IMR-90 (cell line): ENCODE measurements at regions not wholly inside any gene's neighbourhood (a gene's known extent, or its start where the extent isn't known, plus 50 kb on each side); places are given as distances from the start of the nearest gene placed in this dataset.

ENCODE experiments used
- ATAC-seq: fragments of 200-7000 bp; cut with Tn5 transposase; 2 replicates; pipeline ENCODE4 v1.9.1; 2020; ENCODE audit warnings: low read depth, mild to moderate bottlenecking, moderate library complexity
- BruUV-seq: library from RNA; stranded (reverse); fragments of 400-500 nt; replicated peaks from 2 replicates; lab custom pipeline; 2021; lab: Mats Ljungman, UMichigan
- CTCF ChIA-PET: fragments of 300-600 bp; formaldehyde crosslinking; extraction: SDS; loops from one replicate; lab custom pipeline; 2021; ENCODE audit warnings: antibody characterized with exemption; lab: Yijun Ruan, JAX
- POLR2A ChIA-PET: fragments of 300-600 bp; sonication (Branson Sonifier 250); formaldehyde crosslinking; loops from one replicate; lab custom pipeline; 2022; ENCODE audit warnings: antibody characterized with exemption; ENCODE audit not compliant: unreplicated experiment; lab: Charles Lee
- DNase-seq: peaks from one replicate; pipeline ENCODE4 v3.0.0; 2013
- H2AFZ ChIP-seq: replicated peaks from 2 replicates; pipeline ENCODE3; 2013; ENCODE audit warnings: low read length, mild to moderate bottlenecking; ENCODE audit not compliant: poor library complexity
- H2AK5ac ChIP-seq: 2 replicates; pipeline ENCODE4 v1.6.1; 2013; ENCODE audit warnings: low read depth, low read length, inconsistent platforms
- H2AK9ac ChIP-seq: replicated peaks from 2 replicates; pipeline ENCODE3; 2013; ENCODE audit warnings: mild to moderate bottlenecking, low read depth, low read length, moderate library complexity; ENCODE audit not compliant: poor library complexity
- H2BK120ac ChIP-seq: 2 replicates; pipeline ENCODE4 v1.6.1; 2013; ENCODE audit warnings: low read depth, low read length, inconsistent platforms
- H2BK15ac ChIP-seq: 3 replicates; pipeline ENCODE4 v1.6.1; 2013; ENCODE audit warnings: low read depth, low read length, inconsistent platforms
- H2BK20ac ChIP-seq: 2 replicates; pipeline ENCODE4 v1.6.1; 2013; ENCODE audit warnings: low read depth, mild to moderate bottlenecking, inconsistent platforms, low read length, moderate library complexity
- H2BK5ac ChIP-seq: 2 replicates; pipeline ENCODE4 v1.6.1; 2013; ENCODE audit warnings: mild to moderate bottlenecking, low read depth, low read length, inconsistent platforms; ENCODE audit not compliant: poor library complexity, severe bottlenecking
- H3K14ac ChIP-seq: replicated peaks from 2 replicates; pipeline ENCODE4 v1.6.1; 2013; ENCODE audit warnings: low read depth, low read length, inconsistent platforms
- H3K18ac ChIP-seq: 2 replicates; pipeline ENCODE4 v1.6.1; 2013; ENCODE audit warnings: low read depth, low read length, control low read depth
- H3K23ac ChIP-seq: 2 replicates; pipeline ENCODE4 v1.6.1; 2013; ENCODE audit warnings: low read depth, low read length, inconsistent platforms
- H3K27ac ChIP-seq: 2 replicates; pipeline ENCODE4 v1.5.1; 2013; ENCODE audit warnings: mild to moderate bottlenecking, control low read depth, low read length; ENCODE audit not compliant: insufficient read depth
- H3K27me3 ChIP-seq: 2 replicates; pipeline ENCODE4 v1.6.1; 2013; ENCODE audit warnings: low read length; ENCODE audit not compliant: control insufficient read depth, insufficient read depth
- H3K36me3 ChIP-seq: 2 replicates; pipeline ENCODE4 v1.6.1; 2013; ENCODE audit warnings: low read length, mixed read lengths; ENCODE audit not compliant: control insufficient read depth, insufficient read depth
- H3K4ac ChIP-seq: 2 replicates; pipeline ENCODE4 v1.6.1; 2013; ENCODE audit warnings: low read depth, low read length, inconsistent platforms
- H3K4me1 ChIP-seq: 2 replicates; pipeline ENCODE4 v1.6.1; 2013; ENCODE audit warnings: low read length, mixed read lengths; ENCODE audit not compliant: control insufficient read depth, insufficient read depth
- H3K4me2 ChIP-seq: 2 replicates; pipeline ENCODE4 v1.6.1; 2013; ENCODE audit warnings: low read depth, mild to moderate bottlenecking, control low read depth, low read length, moderate library complexity
- H3K4me3 ChIP-seq: 2 replicates; pipeline ENCODE4 v1.5.1; 2013; ENCODE audit warnings: low read depth, mild to moderate bottlenecking, control low read depth, low read length, moderate library complexity; ENCODE audit not compliant: insufficient read depth
- H3K56ac ChIP-seq: 2 replicates; pipeline ENCODE4 v1.6.1; 2013; ENCODE audit warnings: low read length, inconsistent platforms; ENCODE audit not compliant: insufficient read depth; ENCODE audit errors: extremely low read depth
- H3K79me1 ChIP-seq, 2 experiments: 2 replicates each; pipeline ENCODE4 v1.6.1; 2013; ENCODE audit warnings: low read length in 2 of 2, inconsistent platforms in 1 of 2, low read depth in 1 of 2
- H3K9ac ChIP-seq: 2 replicates; pipeline ENCODE4 v1.6.1; 2013; ENCODE audit warnings: low read depth, low read length, control low read depth
- H3K9me1 ChIP-seq: 2 replicates; pipeline ENCODE4 v1.6.1; 2013; ENCODE audit warnings: low read length, inconsistent platforms; ENCODE audit not compliant: insufficient read depth
- H3K9me3 ChIP-seq: 2 replicates; pipeline ENCODE4 v1.6.1; 2013; ENCODE audit warnings: low read length; ENCODE audit not compliant: control insufficient read depth, insufficient read depth
- H4K20me1 ChIP-seq: 2 replicates; pipeline ENCODE4 v1.6.1; 2013; ENCODE audit warnings: low read length, inconsistent platforms; ENCODE audit not compliant: insufficient read depth
- H4K5ac ChIP-seq: 2 replicates; pipeline ENCODE4 v1.6.1; 2013; ENCODE audit warnings: mild to moderate bottlenecking, low read depth, low read length, control low read depth
- H4K8ac ChIP-seq, 2 experiments: 2 replicates each; pipeline ENCODE4 v1.6.1; 2013; ENCODE audit warnings: low read depth in 2 of 2, low read length in 2 of 2, control low read depth in 1 of 2, inconsistent platforms in 1 of 2
- H4K91ac ChIP-seq: 2 replicates; pipeline ENCODE4 v1.6.1; 2013; ENCODE audit warnings: low read depth, low read length, inconsistent platforms; ENCODE audit not compliant: insufficient read depth
- BHLHE40 ChIP-seq: fragments of 150-350 bp; IDR thresholded peaks from 2 replicates; pipeline ENCODE4 v1.6.1; 2016; ENCODE audit warnings: mild to moderate bottlenecking, low read depth, low read length
- CEBPB ChIP-seq: IDR thresholded peaks from 2 replicates; pipeline ENCODE4 v1.6.1; 2012; ENCODE audit warnings: low read depth, low read length, improper control_type of control experiment
- CHD1 ChIP-seq: IDR thresholded peaks from 2 replicates; pipeline ENCODE4 v1.6.1; 2012; ENCODE audit warnings: low read depth, low read length, improper control_type of control experiment
- FOS ChIP-seq: fragments of 150-350 bp; IDR thresholded peaks from 2 replicates; pipeline ENCODE4 v1.6.1; 2016; ENCODE audit warnings: low read depth, low read length
- MAFK ChIP-seq: IDR thresholded peaks from 2 replicates; pipeline ENCODE4 v1.6.1; 2012; ENCODE audit warnings: low read depth, low read length, improper control_type of control experiment
- MAZ ChIP-seq: IDR thresholded peaks from 2 replicates; pipeline ENCODE4 v1.6.1; 2012; ENCODE audit warnings: low read depth, mild to moderate bottlenecking, low read length, improper control_type of control experiment, moderate library complexity, borderline replicate concordance
- MXI1 ChIP-seq: IDR thresholded peaks from 2 replicates; pipeline ENCODE4 v1.6.1; 2012; ENCODE audit warnings: low read depth, mild to moderate bottlenecking, low read length, moderate library complexity, borderline replicate concordance
- NFE2L2 ChIP-seq: fragments of 150-350 bp; IDR thresholded peaks from 2 replicates; pipeline ENCODE4 v1.6.1; 2016; ENCODE audit warnings: low read depth, mild to moderate bottlenecking, low read length
- POLR2A ChIP-seq: IDR thresholded peaks from 2 replicates; pipeline ENCODE4 v1.6.1; 2012; ENCODE audit warnings: mild to moderate bottlenecking, low read depth, low read length
- RAD21 ChIP-seq: IDR thresholded peaks from 2 replicates; pipeline ENCODE4 v1.6.1; 2012; ENCODE audit warnings: low read length, improper control_type of control experiment
- RCOR1 ChIP-seq: IDR thresholded peaks from 2 replicates; pipeline ENCODE4 v1.6.1; 2012; ENCODE audit warnings: mild to moderate bottlenecking, low read length, improper control_type of control experiment; ENCODE audit not compliant: insufficient replicate concordance
- WGBS, 2 experiments: methylation state at CpG; one replicate each; pipeline versions ENCODE4 v1.1.5 to v1.1.7; 2013; ENCODE audit warnings: missing lambda C conversion rate in 2 of 2; ENCODE audit not compliant: insufficient read length in 1 of 2; ENCODE audit errors: extremely low coverage in 2 of 2; 5-methylcytosine and 5-hydroxymethylcytosine counted together
- dilution Hi-C: fragments of 300-500 bp; cut with HindIII; formaldehyde crosslinking; loops from one replicate; pipeline ENCODE4 v1.14.3; 2018; ENCODE audit warnings: low sequenced_read_pairs; ENCODE audit not compliant: unreplicated experiment
- in situ Hi-C: fragments of 300-500 bp; cut with MboI; formaldehyde crosslinking; loops from 3 replicates; pipeline ENCODE4 v1.14.3; 2019; ENCODE audit warnings: low sequenced_read_pairs, inconsistent platforms, mixed read lengths
- intact Hi-C: fragments of 100-400 bp; cut with micrococcal nuclease; formaldehyde crosslinking; loops from 2 replicates; pipeline ENCODE4 v1.10.0; 2022
- TF ChIP-seq, protein P1 (sequence below): fragments of 150-350 bp; IDR thresholded peaks from 2 replicates; pipeline ENCODE4 v1.6.1; 2017; ENCODE audit warnings: mild to moderate bottlenecking, antibody characterized with exemption, low read length, low read depth
- TF ChIP-seq, protein P2 (sequence below): conservative IDR thresholded peaks from 2 replicates; pipeline ENCODE4 v1.5.1; 2012; ENCODE audit warnings: mild to moderate bottlenecking, low read depth, low read length, improper control_type of control experiment
- TF ChIP-seq, protein P3 (sequence below): fragments of 150-350 bp; IDR thresholded peaks from 2 replicates; pipeline ENCODE4 v1.6.1; 2016; ENCODE audit warnings: low read depth, mild to moderate bottlenecking, low read length, moderate library complexity, borderline replicate concordance

DNA sequence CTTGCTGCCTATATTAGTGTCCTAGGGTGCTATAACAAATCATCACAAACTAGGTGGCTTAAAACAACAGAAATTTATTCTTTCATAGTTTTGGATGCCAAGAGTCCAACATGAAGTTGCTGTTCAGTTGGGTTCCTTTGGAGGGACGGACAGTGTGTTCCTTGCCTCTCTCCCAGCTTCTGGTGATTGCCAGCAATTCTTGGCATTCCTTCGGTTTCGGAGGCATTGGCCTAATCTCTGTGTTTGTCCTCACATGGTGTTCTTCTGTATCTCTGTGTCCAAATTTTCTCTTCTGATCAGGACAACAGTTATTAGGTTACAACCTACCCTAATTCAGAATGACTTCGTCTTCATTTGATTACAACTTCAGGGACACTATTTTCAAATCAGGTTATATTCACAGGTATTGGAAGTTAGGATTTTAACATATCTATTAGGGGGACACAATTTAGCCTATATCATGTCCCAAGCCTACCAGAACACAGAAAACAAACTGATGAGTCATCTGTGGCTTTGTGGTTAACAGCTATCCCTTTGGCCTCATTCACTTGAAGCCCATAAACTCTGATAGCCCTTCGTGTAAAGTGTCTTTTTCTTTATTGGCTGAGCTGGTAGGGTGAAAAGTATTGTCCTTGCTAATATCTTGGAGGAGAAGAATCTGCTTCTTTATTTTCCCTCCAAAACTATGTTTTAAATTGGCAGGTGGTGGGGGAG is 83.2 kb upstream of the PAPPA2 start:
- Histone ChIP-seq H3K36me3 (no peaks in the 10 kb centered on the region), H3K27ac (no peak overlapping the region), H3K79me1 (no peaks in the 10 kb centered on the region), H2BK5ac (no peak overlapping the region), H4K91ac (no peak overlapping the region), H3K9me1 (no peaks in the 10 kb centered on the region), H2BK20ac (no peak overlapping the region), H2AFZ (no peak overlapping the region), H2AK9ac (no peak overlapping the region), H4K8ac (no peak overlapping the region), H4K5ac (no peak overlapping the region), H3K14ac (no peak overlapping the region), H3K4me2 (no peak overlapping the region), H3K18ac (no peak overlapping the region), H3K56ac (no peak overlapping the region), H3K4me3 (no peak overlapping the region), H2AK5ac (no peak overlapping the region), H2BK120ac (no peak overlapping the region), H3K4me1 (no peaks in the 10 kb centered on the region), H3K27me3 (no peaks in the 10 kb centered on the region), H3K9me3 (peaks cover 1% of the 10 kb centered on the region; the same call in 1 of the 2 replicates), H3K23ac (no peak overlapping the region), H2BK15ac (no peak overlapping the region), H3K4ac (no peak overlapping the region), H4K20me1 (no peaks in the 10 kb centered on the region), H3K9ac (no peak overlapping the region)
- TF ChIP-seq, protein P1, sequence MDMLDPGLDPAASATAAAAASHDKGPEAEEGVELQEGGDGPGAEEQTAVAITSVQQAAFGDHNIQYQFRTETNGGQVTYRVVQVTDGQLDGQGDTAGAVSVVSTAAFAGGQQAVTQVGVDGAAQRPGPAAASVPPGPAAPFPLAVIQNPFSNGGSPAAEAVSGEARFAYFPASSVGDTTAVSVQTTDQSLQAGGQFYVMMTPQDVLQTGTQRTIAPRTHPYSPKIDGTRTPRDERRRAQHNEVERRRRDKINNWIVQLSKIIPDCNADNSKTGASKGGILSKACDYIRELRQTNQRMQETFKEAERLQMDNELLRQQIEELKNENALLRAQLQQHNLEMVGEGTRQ = no peak
- TF ChIP-seq CEBPB = no peak
- no peak for TF ChIP-seq FOS
- no peak for TF ChIP-seq POLR2A
- TF ChIP-seq RAD21 = no peak
- TF ChIP-seq, protein P2, sequence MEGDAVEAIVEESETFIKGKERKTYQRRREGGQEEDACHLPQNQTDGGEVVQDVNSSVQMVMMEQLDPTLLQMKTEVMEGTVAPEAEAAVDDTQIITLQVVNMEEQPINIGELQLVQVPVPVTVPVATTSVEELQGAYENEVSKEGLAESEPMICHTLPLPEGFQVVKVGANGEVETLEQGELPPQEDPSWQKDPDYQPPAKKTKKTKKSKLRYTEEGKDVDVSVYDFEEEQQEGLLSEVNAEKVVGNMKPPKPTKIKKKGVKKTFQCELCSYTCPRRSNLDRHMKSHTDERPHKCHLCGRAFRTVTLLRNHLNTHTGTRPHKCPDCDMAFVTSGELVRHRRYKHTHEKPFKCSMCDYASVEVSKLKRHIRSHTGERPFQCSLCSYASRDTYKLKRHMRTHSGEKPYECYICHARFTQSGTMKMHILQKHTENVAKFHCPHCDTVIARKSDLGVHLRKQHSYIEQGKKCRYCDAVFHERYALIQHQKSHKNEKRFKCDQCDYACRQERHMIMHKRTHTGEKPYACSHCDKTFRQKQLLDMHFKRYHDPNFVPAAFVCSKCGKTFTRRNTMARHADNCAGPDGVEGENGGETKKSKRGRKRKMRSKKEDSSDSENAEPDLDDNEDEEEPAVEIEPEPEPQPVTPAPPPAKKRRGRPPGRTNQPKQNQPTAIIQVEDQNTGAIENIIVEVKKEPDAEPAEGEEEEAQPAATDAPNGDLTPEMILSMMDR = no peak
- TF ChIP-seq MXI1 = no peak
- TF ChIP-seq NFE2L2 = no peak
- TF ChIP-seq, protein P3, sequence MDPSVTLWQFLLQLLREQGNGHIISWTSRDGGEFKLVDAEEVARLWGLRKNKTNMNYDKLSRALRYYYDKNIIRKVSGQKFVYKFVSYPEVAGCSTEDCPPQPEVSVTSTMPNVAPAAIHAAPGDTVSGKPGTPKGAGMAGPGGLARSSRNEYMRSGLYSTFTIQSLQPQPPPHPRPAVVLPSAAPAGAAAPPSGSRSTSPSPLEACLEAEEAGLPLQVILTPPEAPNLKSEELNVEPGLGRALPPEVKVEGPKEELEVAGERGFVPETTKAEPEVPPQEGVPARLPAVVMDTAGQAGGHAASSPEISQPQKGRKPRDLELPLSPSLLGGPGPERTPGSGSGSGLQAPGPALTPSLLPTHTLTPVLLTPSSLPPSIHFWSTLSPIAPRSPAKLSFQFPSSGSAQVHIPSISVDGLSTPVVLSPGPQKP = no peak
- TF ChIP-seq MAZ = no peak
- no peak for TF ChIP-seq BHLHE40
- no peak for TF ChIP-seq RCOR1
- TF ChIP-seq CHD1 = no peak
- no peak for TF ChIP-seq MAFK
- dilution Hi-C loops = no loop called here
- ChIA-PET CTCF (no interaction called here), POLR2A (no interaction called here)
- no peak for ATAC-seq
- no TSS peak for BruUV-seq
- intact Hi-C loops = loop anchor here (5.0 kb wide), 1 partner anchor 1227 kb away; no protein-coding TSS in a partner anchor
- DNase-seq = no peak
- in situ Hi-C loops = loop anchor here (10.0 kb wide), 1 partner anchor 505 kb away; no protein-coding TSS in a partner anchor
- 75% methylated on average over 3 of the region's 5 CpGs; no CpG with 5 or more reads in 1 of the 2 experiments for WGBS, 2 experiments
